Panc1 (cell line): ENCODE measurements at regions not wholly inside any gene's neighbourhood (a gene's known extent, or its start where the extent isn't known, plus 50 kb on each side); places are given as distances from the start of the nearest gene placed in this dataset.

ENCODE experiments used
- POLR2AphosphoS5 ChIP-seq: IDR thresholded peaks from 2 replicates; pipeline ENCODE4 v1.6.1; 2012; ENCODE audit warnings: mild to moderate bottlenecking, low read depth, low read length, moderate library complexity
- REST ChIP-seq, 2 experiments: IDR thresholded peaks; 2 replicates each; pipeline ENCODE4 v1.6.1; 2011 to 2012; ENCODE audit warnings: low read depth in 2 of 2, control low read depth in 1 of 2, low read length in 1 of 2, mild to moderate bottlenecking in 1 of 2, moderate library complexity in 1 of 2; ENCODE audit not compliant: insufficient read depth in 1 of 2
- TF ChIP-seq, protein P1 (sequence below): fragments of 450-650 bp; IDR thresholded peaks from 2 replicates; pipeline ENCODE4 v1.5.1; 2017; ENCODE audit warnings: mild to moderate bottlenecking

GRCh38 chr9:110086537-110086936 is 121.4 kb downstream of the C9orf152 start:
- TF ChIP-seq, protein P1, sequence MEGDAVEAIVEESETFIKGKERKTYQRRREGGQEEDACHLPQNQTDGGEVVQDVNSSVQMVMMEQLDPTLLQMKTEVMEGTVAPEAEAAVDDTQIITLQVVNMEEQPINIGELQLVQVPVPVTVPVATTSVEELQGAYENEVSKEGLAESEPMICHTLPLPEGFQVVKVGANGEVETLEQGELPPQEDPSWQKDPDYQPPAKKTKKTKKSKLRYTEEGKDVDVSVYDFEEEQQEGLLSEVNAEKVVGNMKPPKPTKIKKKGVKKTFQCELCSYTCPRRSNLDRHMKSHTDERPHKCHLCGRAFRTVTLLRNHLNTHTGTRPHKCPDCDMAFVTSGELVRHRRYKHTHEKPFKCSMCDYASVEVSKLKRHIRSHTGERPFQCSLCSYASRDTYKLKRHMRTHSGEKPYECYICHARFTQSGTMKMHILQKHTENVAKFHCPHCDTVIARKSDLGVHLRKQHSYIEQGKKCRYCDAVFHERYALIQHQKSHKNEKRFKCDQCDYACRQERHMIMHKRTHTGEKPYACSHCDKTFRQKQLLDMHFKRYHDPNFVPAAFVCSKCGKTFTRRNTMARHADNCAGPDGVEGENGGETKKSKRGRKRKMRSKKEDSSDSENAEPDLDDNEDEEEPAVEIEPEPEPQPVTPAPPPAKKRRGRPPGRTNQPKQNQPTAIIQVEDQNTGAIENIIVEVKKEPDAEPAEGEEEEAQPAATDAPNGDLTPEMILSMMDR = no peak
- no peak for TF ChIP-seq POLR2AphosphoS5
- no peak for TF ChIP-seq REST (IDR thresholded peaks at IDR 0.05; ENCODE audit: insufficient read depth in 1 of 2, low read depth in 2 of 2, low read length in 1 of 2)
